Body of pancreas (tissue), 4 donors: ENCODE measurements at regions not wholly inside any gene's neighbourhood (a gene's known extent, or its start where the extent isn't known, plus 50 kb on each side); places are given as distances from the start of the nearest gene placed in this dataset.

ENCODE experiments used
- ATAC-seq: fragments of 150-250 bp; one replicate; pipeline ENCODE4 v1.9.1; 2016
- DNase-seq, 4 donors: peaks; one replicate each; pipeline ENCODE4 v3.0.0-alpha.2; 2019
- H3K27ac ChIP-seq, 4 donors: fragments of 200-600 bp; sonication (generic); 1 replicate in 3 of 4; 2 replicates in 1 of 4; pipeline versions ENCODE4 v1.5.1 to v1.6.1; 2016 to 2019; ENCODE audit warnings: mild to moderate bottlenecking in 1 of 4, mixed read lengths in 1 of 4, moderate library complexity in 1 of 4
- H3K27me3 ChIP-seq, 2 donors: fragments of 200-600 bp; sonication (generic); one replicate each; pipeline ENCODE4 v1.6.0; 2016; ENCODE audit warnings: mild to moderate bottlenecking in 1 of 2
- H3K36me3 ChIP-seq, 2 donors: fragments of 200-600 bp; sonication (generic); replicated peaks in 1 of 2; 2 replicates each; pipeline ENCODE4 v1.5.1; 2016; ENCODE audit warnings: low read depth in 2 of 2; ENCODE audit not compliant: insufficient read depth in 1 of 2
- H3K4me1 ChIP-seq: fragments of 200-600 bp; sonication (generic); one replicate; pipeline ENCODE4 v1.6.0; 2016
- H3K4me3 ChIP-seq, 2 donors: fragments of 200-600 bp; sonication (generic); 1 replicate in 1 of 2; 2 replicates in 1 of 2; pipeline ENCODE4 v1.5.1; 2016 to 2019
- H3K9me3 ChIP-seq, 3 donors: fragments of 200-600 bp; sonication (generic); 1 replicate in 2 of 3; 2 replicates in 1 of 3; pipeline ENCODE4 v1.5.1; 2016
- POLR2A ChIP-seq, 3 donors: fragments of 450-650 bp; IDR thresholded peaks; one replicate each; pipeline ENCODE4 v1.6.1; 2016; ENCODE audit warnings: antibody characterized with exemption in 3 of 3, mild to moderate bottlenecking in 2 of 3
- WGBS, 2 donors: methylation state at CpG; one replicate each; pipeline ENCODE4 v1.1.5; 2017; 5-methylcytosine and 5-hydroxymethylcytosine counted together
- intact Hi-C: fragments of 100-400 bp; cut with DNase I; formaldehyde crosslinking; loops from one replicate; pipeline ENCODE4 v1.15.1; 2023
- TF ChIP-seq, protein P1 (sequence below), 7 experiments: fragments of 450-650 bp in 4 of 7; fragments of 200-600 bp in 3 of 7; sonication (generic) in 3 of 7; IDR thresholded peaks; one replicate each; pipeline ENCODE4 v1.5.1; 2016 to 2019; ENCODE audit warnings: antibody characterized with exemption in 7 of 7

DNA sequence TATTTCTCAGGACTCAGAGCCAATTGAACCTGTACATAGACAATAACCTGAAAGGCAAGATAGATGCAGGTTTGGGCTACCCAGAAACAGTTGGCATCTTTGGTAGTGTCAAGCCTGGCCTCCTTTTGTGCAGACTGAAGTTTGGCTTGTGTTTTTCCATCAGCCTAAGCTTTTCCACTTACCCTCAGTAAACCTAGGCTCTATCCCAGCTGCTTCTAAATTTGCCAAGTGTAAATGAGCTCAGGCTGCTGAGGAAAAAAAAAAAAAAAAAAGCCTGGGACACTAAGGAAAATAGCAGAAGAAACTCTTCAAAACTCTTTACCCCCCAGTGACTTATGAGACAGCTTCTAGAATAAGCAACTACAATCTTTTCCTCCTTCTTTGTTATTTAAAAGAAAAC is 316.3 kb upstream of the SORCS1 start:
- ATAC-seq (no peak), DNase-seq (no peak)
- intact Hi-C loops, result no loop called here
- Histone ChIP-seq H3K9me3 (no peaks in the 10 kb centered on the region), H3K27me3 (no peaks in the 10 kb centered on the region), H3K27ac (no peak overlapping the region), H3K36me3 (no peaks in the 10 kb centered on the region), H3K4me3 (no peak overlapping the region), H3K4me1 (no peaks in the 10 kb centered on the region)
- TF ChIP-seq POLR2A (IDR thresholded peaks at IDR 0.05), result no peak
- TF ChIP-seq, protein P1, sequence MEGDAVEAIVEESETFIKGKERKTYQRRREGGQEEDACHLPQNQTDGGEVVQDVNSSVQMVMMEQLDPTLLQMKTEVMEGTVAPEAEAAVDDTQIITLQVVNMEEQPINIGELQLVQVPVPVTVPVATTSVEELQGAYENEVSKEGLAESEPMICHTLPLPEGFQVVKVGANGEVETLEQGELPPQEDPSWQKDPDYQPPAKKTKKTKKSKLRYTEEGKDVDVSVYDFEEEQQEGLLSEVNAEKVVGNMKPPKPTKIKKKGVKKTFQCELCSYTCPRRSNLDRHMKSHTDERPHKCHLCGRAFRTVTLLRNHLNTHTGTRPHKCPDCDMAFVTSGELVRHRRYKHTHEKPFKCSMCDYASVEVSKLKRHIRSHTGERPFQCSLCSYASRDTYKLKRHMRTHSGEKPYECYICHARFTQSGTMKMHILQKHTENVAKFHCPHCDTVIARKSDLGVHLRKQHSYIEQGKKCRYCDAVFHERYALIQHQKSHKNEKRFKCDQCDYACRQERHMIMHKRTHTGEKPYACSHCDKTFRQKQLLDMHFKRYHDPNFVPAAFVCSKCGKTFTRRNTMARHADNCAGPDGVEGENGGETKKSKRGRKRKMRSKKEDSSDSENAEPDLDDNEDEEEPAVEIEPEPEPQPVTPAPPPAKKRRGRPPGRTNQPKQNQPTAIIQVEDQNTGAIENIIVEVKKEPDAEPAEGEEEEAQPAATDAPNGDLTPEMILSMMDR (IDR thresholded peaks at IDR 0.05), result no peak

DNA sequence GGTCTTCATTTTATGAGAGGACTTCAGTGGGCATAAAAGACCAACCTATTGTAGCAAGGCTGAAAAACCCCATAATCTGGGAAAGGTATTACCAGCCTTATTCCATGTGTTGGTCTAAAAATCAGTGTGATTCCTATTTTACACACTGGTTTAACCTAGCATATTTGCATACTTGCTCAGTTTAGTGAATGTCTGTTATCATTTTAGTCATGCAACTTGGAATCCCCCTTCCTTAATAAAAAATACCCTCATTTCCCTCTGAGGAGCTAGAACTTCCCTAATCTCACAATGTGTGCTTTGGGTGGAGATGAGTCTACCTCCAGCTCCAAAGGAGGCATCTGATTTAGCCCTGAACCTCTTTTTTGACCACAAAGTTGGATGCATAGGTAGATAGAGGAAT is 312.8 kb upstream of the SORCS1 start:
- no peaks in the 10 kb centered on the region for H3K9me3 ChIP-seq
- no peaks in the 10 kb centered on the region for H3K27me3 ChIP-seq
- no peaks in the 10 kb centered on the region for H3K4me1 ChIP-seq
- H3K27ac ChIP-seq, result no peak overlapping the region
- H3K36me3 ChIP-seq, result no peaks in the 10 kb centered on the region
- no peak for DNase-seq
- no peak for ATAC-seq
- intact Hi-C loops, result no loop called here
- no peak for TF ChIP-seq POLR2A (IDR thresholded peaks at IDR 0.05)
- TF ChIP-seq, protein P1 (IDR thresholded peaks at IDR 0.05), result no peak
- H3K4me3 ChIP-seq, result no peak overlapping the region

DNA sequence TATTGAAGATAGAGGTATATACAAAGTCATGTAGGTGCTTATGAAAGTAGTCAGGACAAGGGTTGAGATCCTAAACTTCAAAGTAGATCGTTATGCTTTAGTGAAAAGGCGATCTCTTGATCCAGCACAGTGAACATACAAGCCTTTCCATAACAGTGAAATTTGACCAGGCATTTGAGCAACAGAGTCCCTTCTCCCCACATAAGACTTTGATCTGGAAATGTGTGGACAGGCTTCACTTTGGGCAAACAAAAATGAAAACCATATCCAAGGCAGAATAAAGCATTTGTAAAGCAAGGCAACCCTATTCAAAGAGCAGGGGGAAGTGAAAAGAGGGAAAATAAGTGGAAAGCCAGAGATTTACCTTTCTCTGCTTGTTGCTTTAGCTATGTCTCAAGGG is 311.9 kb upstream of the SORCS1 start:
- Histone ChIP-seq H3K27ac (no peak overlapping the region), H3K36me3 (no peaks in the 10 kb centered on the region), H3K4me3 (no peak overlapping the region), H3K27me3 (no peaks in the 10 kb centered on the region), H3K9me3 (no peaks in the 10 kb centered on the region), H3K4me1 (no peaks in the 10 kb centered on the region)
- intact Hi-C loops, result no loop called here
- no peak for TF ChIP-seq POLR2A (IDR thresholded peaks at IDR 0.05)
- TF ChIP-seq, protein P1 (IDR thresholded peaks at IDR 0.05), result no peak
- DNase-seq (no peak), ATAC-seq (no peak)
- 75 to 77% methylated on average over 2 of the region's 2 CpGs for WGBS, 2 donors

DNA sequence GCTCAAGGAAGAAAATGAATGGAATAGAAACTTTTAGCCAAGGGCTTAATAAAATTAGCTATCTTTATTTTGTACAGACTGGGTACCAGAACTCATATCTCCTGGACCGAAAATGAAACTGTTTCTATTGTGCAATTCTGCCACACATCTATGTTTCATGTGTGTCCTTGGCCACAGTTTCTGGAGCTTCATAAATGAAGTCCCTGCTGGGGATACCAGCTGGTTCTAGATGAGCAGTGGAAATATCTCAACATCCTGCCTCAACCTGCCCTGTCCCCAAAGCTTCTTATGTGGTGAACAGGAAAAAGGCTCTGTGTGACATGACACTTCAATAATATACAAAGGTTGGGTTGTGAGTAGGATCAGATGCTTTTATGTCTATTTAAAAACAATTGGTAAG is 310.1 kb upstream of the SORCS1 start:
- no peak for DNase-seq

DNA sequence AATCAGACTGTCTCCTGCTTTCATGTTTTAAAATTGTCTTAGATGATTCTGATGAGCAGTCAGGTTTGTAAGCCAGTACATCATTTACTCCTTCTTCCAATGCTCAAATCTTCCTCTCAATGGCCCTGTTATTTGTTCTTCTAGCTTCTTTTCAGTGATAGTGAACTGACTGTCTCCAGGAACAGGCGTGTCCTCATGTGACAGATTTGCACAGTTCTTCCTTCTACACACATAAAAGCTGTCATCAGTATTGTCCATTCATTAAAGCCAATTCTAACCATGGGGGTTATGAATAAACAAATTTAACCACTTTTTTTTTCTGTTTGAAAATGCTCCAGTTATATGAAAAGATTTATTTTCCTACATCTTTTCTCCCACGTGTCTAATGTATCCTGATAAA is 308.7 kb upstream of the SORCS1 start:
- H3K27me3 ChIP-seq, result no peaks in the 10 kb centered on the region
- H3K36me3 ChIP-seq, result no peaks in the 10 kb centered on the region
- H3K4me1 ChIP-seq, result no peaks in the 10 kb centered on the region
- ATAC-seq (no peak), DNase-seq (no peak)
- intact Hi-C loops, result no loop called here
- 46 to 60% methylated on average over 2 of the region's 2 CpGs for WGBS, 2 donors
- H3K4me3 ChIP-seq, result no peak overlapping the region
- H3K27ac ChIP-seq, result no peak overlapping the region
- no peak for TF ChIP-seq POLR2A (IDR thresholded peaks at IDR 0.05)
- TF ChIP-seq, protein P1 (IDR thresholded peaks at IDR 0.05), result no peak
- H3K9me3 ChIP-seq, result no peaks in the 10 kb centered on the region

More for the DNA sequence above, 310.1 kb upstream of the SORCS1 start:
- intact Hi-C loops, result no loop called here
- no peak overlapping the region for H3K27ac ChIP-seq
- 55 to 67% methylated on average over 1 of the region's 1 CpG for WGBS, 2 donors
- no peak for ATAC-seq
- no peak overlapping the region for H3K4me3 ChIP-seq
- TF ChIP-seq POLR2A (IDR thresholded peaks at IDR 0.05), result no peak
- TF ChIP-seq, protein P1 (IDR thresholded peaks at IDR 0.05), result no peak
- H3K27me3 ChIP-seq, result no peaks in the 10 kb centered on the region
- no peaks in the 10 kb centered on the region for H3K36me3 ChIP-seq
- no peaks in the 10 kb centered on the region for H3K9me3 ChIP-seq
- no peaks in the 10 kb centered on the region for H3K4me1 ChIP-seq
